Parathyroid adenoma (tissue), 2 donors: ENCODE measurements at regions not wholly inside any gene's neighbourhood (a gene's known extent, or its start where the extent isn't known, plus 50 kb on each side); places are given as distances from the start of the nearest gene placed in this dataset.

Experiments used
- H2AFZ ChIP-seq: fragments of 300-600 bp; sonication (generic); one replicate; pipeline ENCODE4 v1.7.0; 2017; ENCODE audit warnings: antibody characterized with exemption, mild to moderate bottlenecking
- H3K27ac ChIP-seq: fragments of 300-600 bp; sonication (generic); one replicate; pipeline ENCODE4 v1.7.0; 2017
- H3K27me3 ChIP-seq: fragments of 300-600 bp; sonication (generic); one replicate; pipeline ENCODE4 v1.7.0; 2017; ENCODE audit warnings: low read length; ENCODE audit not compliant: control insufficient read depth, insufficient read depth
- H3K36me3 ChIP-seq: fragments of 300-600 bp; sonication (generic); one replicate; pipeline ENCODE4 v1.7.0; 2017; ENCODE audit warnings: low read length; ENCODE audit not compliant: control insufficient read depth, insufficient read depth
- H3K4me1 ChIP-seq: fragments of 300-600 bp; sonication (generic); one replicate; pipeline ENCODE4 v1.7.0; 2017; ENCODE audit warnings: control low read depth
- H3K4me2 ChIP-seq: fragments of 300-600 bp; sonication (generic); one replicate; pipeline ENCODE4 v1.7.0; 2017; ENCODE audit warnings: low read length
- H3K4me3 ChIP-seq: fragments of 300-600 bp; sonication (generic); one replicate; pipeline ENCODE4 v1.7.0; 2017; ENCODE audit warnings: low read depth, low read length
- H3K79me2 ChIP-seq: fragments of 300-600 bp; sonication (generic); one replicate; pipeline ENCODE4 v1.7.0; 2017; ENCODE audit warnings: control low read depth
- H3K9ac ChIP-seq: fragments of 300-600 bp; sonication (generic); one replicate; pipeline ENCODE4 v1.7.0; 2017; ENCODE audit warnings: mild to moderate bottlenecking
- H3K9me3 ChIP-seq: fragments of 300-600 bp; sonication (generic); one replicate; pipeline ENCODE4 v1.7.0; 2017; ENCODE audit warnings: low read length; ENCODE audit not compliant: control insufficient read depth
- CTCF ChIP-seq: fragments of 300-600 bp; sonication (generic); IDR thresholded peaks from one replicate; pipeline ENCODE4 v1.7.0; 2017; ENCODE audit warnings: antibody characterized with exemption, mild to moderate bottlenecking
- donor health status: primary hyperparathyroidism.

- no peaks in the 10 kb centered on the region for H3K36me3 ChIP-seq
- no peaks in the 10 kb centered on the region for H3K9me3 ChIP-seq
- no peaks in the 10 kb centered on the region for H3K4me1 ChIP-seq
- no peaks in the 10 kb centered on the region for H3K79me2 ChIP-seq
- H3K9ac ChIP-seq = no peak overlapping the region
- no peak overlapping the region for H3K4me2 ChIP-seq
- no peaks in the 10 kb centered on the region for H3K27me3 ChIP-seq
- H3K4me3 ChIP-seq = no peak overlapping the region
- no peak overlapping the region for H2AFZ ChIP-seq
- no peak overlapping the region for H3K27ac ChIP-seq
- TF ChIP-seq CTCF = no peak
Observed at GRCh38 chr1:98066911-98067310, 146.1 kb upstream of the DPYD start.

GRCh38 chr1:98059620-98060019, 138.8 kb upstream of the DPYD start:
- Histone ChIP-seq H3K9me3 (no peaks in the 10 kb centered on the region), H3K4me1 (no peaks in the 10 kb centered on the region), H3K79me2 (no peaks in the 10 kb centered on the region), H2AFZ (no peak overlapping the region), H3K27me3 (no peaks in the 10 kb centered on the region), H3K4me3 (no peak overlapping the region), H3K9ac (no peak overlapping the region), H3K4me2 (no peak overlapping the region), H3K27ac (no peak overlapping the region), H3K36me3 (no peaks in the 10 kb centered on the region)
- no peak for TF ChIP-seq CTCF

- Histone ChIP-seq H3K9ac (no peak overlapping the region), H3K27me3 (no peaks in the 10 kb centered on the region), H3K4me2 (no peak overlapping the region), H3K36me3 (no peaks in the 10 kb centered on the region), H3K9me3 (no peaks in the 10 kb centered on the region), H3K79me2 (no peaks in the 10 kb centered on the region), H3K4me3 (no peak overlapping the region), H2AFZ (no peak overlapping the region), H3K27ac (no peak overlapping the region), H3K4me1 (no peaks in the 10 kb centered on the region)
- TF ChIP-seq CTCF = no peak
Observed at GRCh38 chr1:98058676-98059075, 137.8 kb upstream of the DPYD start.

- Histone ChIP-seq H3K4me1 (no peaks in the 10 kb centered on the region), H2AFZ (no peak overlapping the region), H3K27me3 (no peaks in the 10 kb centered on the region), H3K9ac (no peak overlapping the region), H3K4me2 (no peak overlapping the region), H3K4me3 (no peak overlapping the region), H3K27ac (no peak overlapping the region), H3K79me2 (no peaks in the 10 kb centered on the region), H3K36me3 (no peaks in the 10 kb centered on the region), H3K9me3 (no peaks in the 10 kb centered on the region)
- TF ChIP-seq CTCF = no peak
Observed at GRCh38 chr1:98057236-98057910, 136.5 kb upstream of the DPYD start.

- no peaks in the 10 kb centered on the region for H3K36me3 ChIP-seq
- no peaks in the 10 kb centered on the region for H3K9me3 ChIP-seq
- no peak overlapping the region for H3K9ac ChIP-seq
- H3K4me2 ChIP-seq = no peak overlapping the region
- no peak for TF ChIP-seq CTCF
- no peaks in the 10 kb centered on the region for H3K27me3 ChIP-seq
- no peak overlapping the region for H3K4me3 ChIP-seq
- H2AFZ ChIP-seq = no peak overlapping the region
- no peaks in the 10 kb centered on the region for H3K79me2 ChIP-seq
- no peaks in the 10 kb centered on the region for H3K4me1 ChIP-seq
- H3K27ac ChIP-seq = no peak overlapping the region
Observed at GRCh38 chr1:98056781-98057180, 135.9 kb upstream of the DPYD start.
